ENCODE measurements at regions not wholly inside any gene's neighbourhood (a gene's known extent, or its start where the extent isn't known, plus 50 kb on each side); places are given as distances from the start of the nearest gene placed in this dataset.

DNA sequence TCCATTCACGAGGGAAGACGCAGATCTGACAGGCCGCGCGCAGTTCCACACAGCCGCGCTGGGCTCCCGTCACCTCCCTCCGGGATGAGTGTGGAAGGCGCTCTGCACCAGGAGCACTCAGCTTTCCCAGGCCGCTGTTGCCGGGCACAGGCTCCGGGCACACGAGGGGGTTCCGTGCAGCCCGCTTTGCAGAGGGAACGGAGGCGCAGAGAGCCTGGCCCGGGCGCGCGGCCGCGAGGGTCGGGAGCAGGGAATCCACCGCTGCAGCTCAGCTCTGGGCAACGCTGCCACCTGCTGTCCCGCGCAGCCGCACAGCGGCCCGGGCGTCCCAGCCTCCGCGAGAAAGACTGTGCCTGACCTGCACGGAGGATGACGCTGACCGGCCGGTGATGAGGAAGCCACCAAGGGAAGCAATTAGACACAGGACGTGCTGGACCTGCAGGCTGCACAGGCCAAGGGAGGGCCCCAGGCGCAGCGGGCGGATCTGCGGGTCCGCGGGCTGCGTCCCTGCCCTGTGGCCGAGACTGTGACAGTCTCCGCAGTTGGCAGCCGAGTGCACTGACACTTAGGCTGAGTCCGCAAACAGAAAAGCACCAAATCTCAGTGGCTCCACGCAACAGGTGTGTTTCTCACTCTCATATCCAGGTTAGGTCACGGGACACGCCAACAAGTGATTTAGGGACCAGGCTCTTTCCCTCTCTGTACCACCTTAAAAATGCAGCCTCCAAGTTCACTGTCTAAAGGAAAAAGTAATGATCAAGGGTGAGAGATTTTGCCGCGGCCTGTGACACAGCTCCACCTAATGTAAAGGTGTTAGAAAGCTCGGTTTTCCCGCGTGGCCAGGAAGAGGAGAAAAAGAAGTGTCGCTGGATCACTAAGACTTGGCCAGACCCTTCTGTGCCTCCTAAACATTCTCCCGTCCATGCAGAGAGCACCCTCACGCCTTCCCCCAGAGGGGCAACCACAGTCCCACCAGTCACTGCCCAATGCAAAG is 94.5 kb downstream of the SEC61G start:
- H3K9ac ChIP-seq (ENCODE audit: low read length) = no peak overlapping the region
- H3K9me3 ChIP-seq (ENCODE audit: control insufficient read depth, low read length) = no peaks in the 10 kb centered on the region
- H3K4me3 ChIP-seq (ENCODE audit: low read length) = peak overlapping the region; percentile 20
- peaks cover 20% of the 10 kb centered on the region for H3K27me3 ChIP-seq (ENCODE audit: control insufficient read depth, insufficient read depth, low read length)
- H3K4me1 ChIP-seq (ENCODE audit: control insufficient read depth, insufficient read depth, low read length) = peaks cover 12% of the 10 kb centered on the region
- no peaks in the 10 kb centered on the region for H3K36me3 ChIP-seq (ENCODE audit: control insufficient read depth, insufficient read depth, low read length)

DNA sequence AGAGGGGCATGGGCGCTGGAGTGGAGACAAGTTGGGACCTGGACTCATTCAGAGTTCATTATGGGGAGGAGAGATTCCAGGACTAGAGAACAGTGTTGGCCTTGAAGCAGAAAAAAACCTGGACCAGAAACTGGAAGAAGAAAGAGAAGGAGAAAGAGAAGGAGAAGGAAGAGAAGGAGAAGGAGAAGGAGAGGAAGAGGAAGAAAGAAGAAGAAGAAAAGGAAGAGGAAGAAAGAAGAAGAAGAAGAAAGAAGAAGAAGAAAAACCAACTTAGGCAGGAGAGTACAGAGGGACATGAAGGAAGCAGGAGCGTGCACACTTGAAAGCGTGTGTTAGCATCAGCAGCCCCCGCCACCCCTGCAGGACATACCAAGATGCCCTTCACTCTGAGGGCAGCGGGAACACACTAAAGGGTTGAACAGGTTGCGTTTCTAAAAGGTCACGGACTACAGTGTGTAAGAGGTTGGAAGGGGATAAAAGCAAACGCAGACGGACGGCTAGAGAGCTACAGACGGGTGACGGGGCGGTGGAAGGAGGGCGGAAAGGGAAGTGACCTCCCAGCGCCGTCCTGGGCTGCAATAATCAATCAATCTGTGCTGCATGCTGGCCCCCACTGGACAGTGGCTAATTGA is 95.3 kb downstream of the SEC61G start:
- H3K36me3 ChIP-seq (ENCODE audit: control insufficient read depth, insufficient read depth, low read length) = no peaks in the 10 kb centered on the region
- peak overlapping the region; percentile 20 for H3K4me3 ChIP-seq (ENCODE audit: low read length)
- H3K27me3 ChIP-seq (ENCODE audit: control insufficient read depth, insufficient read depth, low read length) = peaks cover 20% of the 10 kb centered on the region
- H3K9me3 ChIP-seq (ENCODE audit: control insufficient read depth, low read length) = no peaks in the 10 kb centered on the region
- H3K4me1 ChIP-seq (ENCODE audit: control insufficient read depth, insufficient read depth, low read length) = peaks cover 12% of the 10 kb centered on the region
- H3K9ac ChIP-seq (ENCODE audit: low read length) = no peak overlapping the region

DNA sequence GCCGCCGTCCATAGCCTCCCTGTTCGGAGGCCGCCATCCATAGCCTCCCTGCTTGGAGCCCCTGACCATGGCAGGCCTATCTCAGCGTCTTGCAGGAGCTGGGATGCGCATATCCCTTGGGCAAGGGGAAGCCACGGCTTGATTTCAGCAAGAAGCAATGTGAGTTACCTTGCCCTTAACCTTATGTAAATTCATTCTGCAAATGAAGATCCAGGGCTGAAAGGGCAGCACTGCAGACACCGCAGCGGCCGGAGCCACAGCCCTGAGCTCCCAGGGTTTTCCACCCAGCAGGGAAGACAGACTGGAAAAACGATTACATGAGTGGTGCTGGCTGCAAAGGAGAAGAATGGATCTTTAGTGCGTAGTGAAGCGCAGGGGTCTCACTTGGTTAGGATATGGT is 95.8 kb downstream of the SEC61G start:
- peaks cover 20% of the 10 kb centered on the region for H3K27me3 ChIP-seq (ENCODE audit: control insufficient read depth, insufficient read depth, low read length)
- H3K9ac ChIP-seq (ENCODE audit: low read length) = no peak overlapping the region
- H3K36me3 ChIP-seq (ENCODE audit: control insufficient read depth, insufficient read depth, low read length) = no peaks in the 10 kb centered on the region
- peaks cover 12% of the 10 kb centered on the region for H3K4me1 ChIP-seq (ENCODE audit: control insufficient read depth, insufficient read depth, low read length)
- no peak overlapping the region for H3K4me3 ChIP-seq (ENCODE audit: low read length)
- H3K9me3 ChIP-seq (ENCODE audit: control insufficient read depth, low read length) = no peaks in the 10 kb centered on the region

DNA sequence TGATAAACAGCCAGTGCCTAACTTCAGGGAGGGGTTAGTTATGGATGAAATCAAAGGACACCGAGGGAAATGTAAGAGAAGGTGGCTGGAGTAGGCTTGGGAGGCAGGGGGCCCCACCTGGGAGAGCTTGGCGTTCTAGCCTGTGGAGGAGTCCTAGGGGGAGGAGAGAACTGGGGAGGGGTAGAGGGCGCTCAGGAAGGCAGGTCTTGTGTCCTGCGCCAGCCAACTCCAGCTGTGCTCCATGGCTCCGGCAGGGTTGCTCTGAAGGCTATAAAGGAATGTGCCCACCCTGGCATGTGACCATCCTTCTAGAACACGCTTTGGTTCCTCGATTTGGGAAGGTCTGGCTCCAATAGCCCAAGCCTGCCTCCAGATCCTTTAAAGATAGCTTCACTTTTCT is 96.3 kb downstream of the SEC61G start:
- Histone ChIP-seq H3K36me3 (ENCODE audit: control insufficient read depth, insufficient read depth, low read length) (no peaks in the 10 kb centered on the region), H3K4me3 (ENCODE audit: low read length) (no peak overlapping the region), H3K9ac (ENCODE audit: low read length) (no peak overlapping the region), H3K27me3 (ENCODE audit: control insufficient read depth, insufficient read depth, low read length) (peaks cover 20% of the 10 kb centered on the region), H3K4me1 (ENCODE audit: control insufficient read depth, insufficient read depth, low read length) (peaks cover 12% of the 10 kb centered on the region), H3K9me3 (ENCODE audit: control insufficient read depth, low read length) (no peaks in the 10 kb centered on the region)

DNA sequence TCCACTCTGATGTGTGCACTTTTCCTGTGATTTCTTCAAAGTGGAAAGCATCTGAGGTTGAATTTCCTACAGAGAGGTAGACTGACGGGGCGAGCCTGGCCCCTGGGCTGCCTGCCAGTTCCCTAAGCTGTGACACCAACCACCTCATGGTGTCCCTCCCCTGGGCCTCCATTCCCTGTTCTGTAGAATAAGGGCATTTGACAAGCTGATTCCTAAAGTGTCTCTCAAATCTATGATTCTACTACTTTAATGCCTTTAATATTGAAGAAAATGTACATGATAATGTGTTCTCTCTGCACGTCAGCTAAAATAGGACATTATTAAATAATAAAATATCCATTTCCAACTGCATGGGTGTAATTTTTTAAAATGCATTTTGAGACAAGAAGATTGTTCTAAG is 105.1 kb downstream of the SEC61G start:
- no peaks in the 10 kb centered on the region for H3K9me3 ChIP-seq (ENCODE audit: control insufficient read depth, low read length)
- H3K27me3 ChIP-seq (ENCODE audit: control insufficient read depth, insufficient read depth, low read length) = peaks cover 3% of the 10 kb centered on the region
- H3K36me3 ChIP-seq (ENCODE audit: control insufficient read depth, insufficient read depth, low read length) = no peaks in the 10 kb centered on the region
- no peaks in the 10 kb centered on the region for H3K4me1 ChIP-seq (ENCODE audit: control insufficient read depth, insufficient read depth, low read length)
- no peak overlapping the region for H3K9ac ChIP-seq (ENCODE audit: low read length)
- H3K4me3 ChIP-seq (ENCODE audit: low read length) = no peak overlapping the region

DNA sequence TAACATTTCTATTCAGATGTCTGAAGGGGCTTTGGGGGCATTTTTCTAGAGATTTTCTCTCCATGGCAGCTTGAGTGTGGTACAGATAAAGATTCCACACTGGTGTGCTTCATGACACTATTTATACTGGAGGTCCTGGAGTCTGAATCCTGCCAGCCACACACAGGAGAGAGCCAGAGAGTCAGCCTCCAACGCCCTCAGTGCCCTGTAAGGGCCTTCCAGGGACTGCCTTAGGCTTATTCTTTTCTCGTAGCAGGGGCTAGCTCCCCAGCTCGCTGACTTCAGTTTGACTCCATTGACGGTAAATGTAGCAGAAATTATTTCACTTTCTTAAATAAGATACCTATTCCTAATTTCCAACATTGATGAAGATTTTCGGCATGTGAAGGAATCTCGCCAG is 100.9 kb downstream of the VSTM2A start:
- Histone ChIP-seq H3K9me3 (ENCODE audit: control insufficient read depth, low read length) (no peaks in the 10 kb centered on the region), H3K9ac (ENCODE audit: low read length) (no peak overlapping the region), H3K4me3 (ENCODE audit: low read length) (no peak overlapping the region), H3K36me3 (ENCODE audit: control insufficient read depth, insufficient read depth, low read length) (no peaks in the 10 kb centered on the region), H3K27me3 (ENCODE audit: control insufficient read depth, insufficient read depth, low read length) (no peaks in the 10 kb centered on the region), H3K4me1 (ENCODE audit: control insufficient read depth, insufficient read depth, low read length) (no peaks in the 10 kb centered on the region)

DNA sequence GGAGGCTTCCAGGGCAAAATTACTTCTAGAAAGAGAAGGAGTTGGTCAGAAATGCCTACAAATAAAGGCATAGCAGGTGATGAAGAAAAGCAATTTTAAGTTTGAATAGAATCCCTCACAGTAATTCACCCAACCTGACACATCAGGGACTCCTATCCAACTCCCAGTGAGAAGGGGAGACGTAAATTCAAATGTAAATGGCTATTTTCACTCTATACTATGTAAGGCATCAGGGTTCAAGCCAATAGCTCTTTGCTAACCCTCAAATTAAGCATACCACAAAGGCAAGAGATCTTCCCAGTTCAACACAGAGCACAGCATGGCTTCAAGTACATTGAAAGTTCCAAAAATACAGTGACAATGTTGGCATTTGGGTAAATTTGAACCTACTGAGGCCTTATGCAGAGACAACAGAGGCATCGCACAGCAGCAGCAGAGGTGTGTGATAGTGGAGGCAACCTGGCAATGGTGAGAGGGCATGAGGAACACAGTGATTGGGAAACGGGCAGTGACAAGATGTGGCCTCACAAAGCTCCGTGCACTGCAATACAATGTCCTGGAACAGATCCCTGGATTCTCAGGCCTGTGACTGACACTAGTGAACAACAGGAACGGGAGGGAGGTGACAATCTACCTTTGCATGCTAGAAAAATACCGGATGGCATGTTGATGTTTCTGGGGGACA is 95.7 kb downstream of the VSTM2A start:
- no peaks in the 10 kb centered on the region for H3K9me3 ChIP-seq (ENCODE audit: control insufficient read depth, low read length)
- H3K27me3 ChIP-seq (ENCODE audit: control insufficient read depth, insufficient read depth, low read length) = no peaks in the 10 kb centered on the region
- no peaks in the 10 kb centered on the region for H3K4me1 ChIP-seq (ENCODE audit: control insufficient read depth, insufficient read depth, low read length)
- no peak overlapping the region for H3K9ac ChIP-seq (ENCODE audit: low read length)
- H3K36me3 ChIP-seq (ENCODE audit: control insufficient read depth, insufficient read depth, low read length) = no peaks in the 10 kb centered on the region
- H3K4me3 ChIP-seq (ENCODE audit: low read length) = no peak overlapping the region

DNA sequence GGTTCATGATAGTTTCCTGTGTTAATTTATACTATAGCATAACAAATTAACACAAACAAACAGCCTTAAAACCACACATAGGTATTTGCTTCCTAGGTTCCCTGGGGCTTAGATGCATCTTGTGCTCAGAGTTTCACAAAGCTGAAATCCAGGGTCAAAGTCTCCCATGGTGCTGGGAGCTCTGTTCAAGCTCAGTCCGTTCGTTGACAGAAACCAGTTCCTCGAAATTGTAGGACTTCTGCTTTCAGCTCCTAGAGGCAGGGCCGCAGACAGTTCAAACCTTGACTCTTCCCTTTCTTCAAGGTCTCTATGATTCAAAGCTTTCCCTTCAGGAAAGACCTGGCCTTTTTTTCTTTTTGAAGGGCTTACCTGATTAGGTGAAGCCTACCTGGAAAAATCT is 90.5 kb downstream of the VSTM2A start:
- Histone ChIP-seq H3K36me3 (ENCODE audit: control insufficient read depth, insufficient read depth, low read length) (no peaks in the 10 kb centered on the region), H3K4me1 (ENCODE audit: control insufficient read depth, insufficient read depth, low read length) (no peaks in the 10 kb centered on the region), H3K4me3 (ENCODE audit: low read length) (no peak overlapping the region), H3K9ac (ENCODE audit: low read length) (no peak overlapping the region), H3K27me3 (ENCODE audit: control insufficient read depth, insufficient read depth, low read length) (no peaks in the 10 kb centered on the region), H3K9me3 (ENCODE audit: control insufficient read depth, low read length) (no peaks in the 10 kb centered on the region)

DNA sequence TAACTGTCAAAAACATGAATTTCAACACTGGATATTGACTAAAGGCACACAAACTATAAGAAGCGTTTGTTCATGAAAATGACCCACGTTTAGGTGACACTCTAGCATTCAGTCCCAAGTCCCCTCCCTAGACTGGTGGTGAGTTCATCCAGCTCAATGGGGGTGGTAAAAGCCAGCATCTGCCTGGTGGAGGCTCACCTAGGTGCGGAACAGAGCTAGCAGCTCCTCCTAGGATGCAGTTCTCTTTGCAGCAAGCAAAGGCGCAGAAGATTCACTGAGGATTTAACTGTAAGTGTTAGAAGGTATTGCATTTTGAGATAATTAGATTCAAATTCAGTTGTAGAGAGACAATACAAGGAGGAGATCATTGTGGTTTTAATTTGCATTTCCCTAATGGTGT is 87.6 kb downstream of the VSTM2A start:
- Histone ChIP-seq H3K9me3 (ENCODE audit: control insufficient read depth, low read length) (no peaks in the 10 kb centered on the region), H3K4me1 (ENCODE audit: control insufficient read depth, insufficient read depth, low read length) (no peaks in the 10 kb centered on the region), H3K4me3 (ENCODE audit: low read length) (no peak overlapping the region), H3K36me3 (ENCODE audit: control insufficient read depth, insufficient read depth, low read length) (no peaks in the 10 kb centered on the region), H3K9ac (ENCODE audit: low read length) (no peak overlapping the region), H3K27me3 (ENCODE audit: control insufficient read depth, insufficient read depth, low read length) (no peaks in the 10 kb centered on the region)

DNA sequence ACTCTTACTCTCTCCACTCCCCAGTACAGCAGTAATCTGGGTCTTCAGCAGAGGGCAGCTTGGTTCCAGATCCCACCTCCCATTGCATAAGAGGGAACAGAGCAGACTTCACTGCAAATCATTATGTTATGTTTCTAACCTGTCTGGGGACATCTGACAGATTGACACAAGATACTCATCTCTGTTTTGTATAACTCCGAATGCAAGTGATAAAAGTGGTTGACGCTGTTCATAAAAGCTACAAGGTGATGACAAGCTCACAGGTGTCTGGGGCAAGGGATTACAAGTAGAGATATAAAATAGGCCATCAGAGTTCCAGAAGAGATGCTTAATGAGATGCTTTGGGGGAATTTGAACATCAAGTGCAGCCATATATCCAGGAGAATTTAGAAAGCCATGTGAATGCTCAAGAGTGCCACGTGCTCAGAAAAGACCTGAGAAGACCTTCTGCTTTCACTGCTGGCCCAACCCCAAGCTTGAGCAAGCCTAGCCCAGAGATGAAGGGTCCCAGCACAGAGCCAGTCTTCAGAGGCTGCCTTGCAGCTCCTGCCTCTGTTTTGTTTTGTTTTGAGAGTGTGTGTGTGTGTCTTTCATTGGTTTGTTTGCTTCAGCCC is 80.6 kb downstream of the VSTM2A start:
- no peak overlapping the region for H3K9ac ChIP-seq (ENCODE audit: low read length)
- H3K4me1 ChIP-seq (ENCODE audit: control insufficient read depth, insufficient read depth, low read length) = no peaks in the 10 kb centered on the region
- no peak overlapping the region for H3K4me3 ChIP-seq (ENCODE audit: low read length)
- H3K27me3 ChIP-seq (ENCODE audit: control insufficient read depth, insufficient read depth, low read length) = no peaks in the 10 kb centered on the region
- no peaks in the 10 kb centered on the region for H3K36me3 ChIP-seq (ENCODE audit: control insufficient read depth, insufficient read depth, low read length)
- no peaks in the 10 kb centered on the region for H3K9me3 ChIP-seq (ENCODE audit: control insufficient read depth, low read length)

Measured in mucosa of stomach (tissue), 1 donor.